Lung (tissue), 11 donors: ENCODE measurements at regions not wholly inside any gene's neighbourhood (a gene's known extent, or its start where the extent isn't known, plus 50 kb on each side); places are given as distances from the start of the nearest gene placed in this dataset.

ENCODE experiments used
- ATAC-seq: fragments of 200-7000 bp; cut with Tn5 transposase; one replicate; pipeline ENCODE4 v1.9.1; 2020; ENCODE audit warnings: moderate number of reproducible peaks; ENCODE audit not compliant: insufficient read depth, low FRiP score
- DNase-seq, 3 donors: peaks; one replicate each; pipeline ENCODE4 v3.0.0-alpha.2; 2013 to 2017
- H3K27ac ChIP-seq, 2 donors: one replicate each; pipeline ENCODE4 v1.5.1; 2013; ENCODE audit warnings: mild to moderate bottlenecking in 2 of 2, moderate library complexity in 2 of 2, control low read depth in 1 of 2, inconsistent platforms in 1 of 2, low read depth in 1 of 2, low read length in 1 of 2
- H3K27me3 ChIP-seq, 3 donors: one replicate each; pipeline ENCODE4 v1.5.1; 2013; ENCODE audit warnings: low read length in 2 of 3; ENCODE audit not compliant: control insufficient read depth in 3 of 3, insufficient read depth in 3 of 3
- H3K36me3 ChIP-seq, 4 donors: one replicate each; pipeline ENCODE4 v1.5.1; 2013; ENCODE audit warnings: low read length in 4 of 4, mild to moderate bottlenecking in 1 of 4, moderate library complexity in 1 of 4; ENCODE audit not compliant: control insufficient read depth in 4 of 4, insufficient read depth in 4 of 4
- H3K4me1 ChIP-seq, 5 donors: one replicate each; pipeline ENCODE4 v1.5.1; 2013; ENCODE audit warnings: low read length in 5 of 5, mild to moderate bottlenecking in 2 of 5, moderate library complexity in 1 of 5; ENCODE audit not compliant: control insufficient read depth in 5 of 5, insufficient read depth in 5 of 5
- H3K4me3 ChIP-seq: one replicate; pipeline ENCODE4 v1.5.1; 2013; ENCODE audit warnings: mild to moderate bottlenecking, control low read depth, moderate library complexity
- H3K9ac ChIP-seq, 2 donors: one replicate each; pipeline ENCODE4 v1.5.1; 2013; ENCODE audit warnings: low read length in 2 of 2, control low read depth in 1 of 2; ENCODE audit not compliant: insufficient read depth in 1 of 2
- H3K9me3 ChIP-seq, 4 donors: one replicate each; pipeline ENCODE4 v1.5.1; 2013; ENCODE audit warnings: low read length in 3 of 4, mild to moderate bottlenecking in 1 of 4, moderate library complexity in 1 of 4; ENCODE audit not compliant: control insufficient read depth in 4 of 4, insufficient read depth in 3 of 4
- CTCF ChIP-seq: IDR thresholded peaks from 2 replicates; pipeline ENCODE4 v1.5.1; 2012; ENCODE audit warnings: mild to moderate bottlenecking; ENCODE audit errors: control extremely low read depth, extremely low read depth
- whole genome bisulfite sequencing, 2 donors: extraction: QIAGEN DNeasy Blood & Tissue Kit; methylation state at CpG; one replicate each; pipeline ENCODE4 v1.1.7; 2013; 5-methylcytosine and 5-hydroxymethylcytosine counted together
- donor health status: control.
- donor health status: control.
- donor health status: Bipolar disorder and iron deficiency.
- donor health status: healthy.
- donor health status: DM: yes; HTN: yes; CAD: no.

- DNase-seq = no peak
- 82% methylated on average over 12 of the region's 12 CpGs for WGBS, 2 donors
Observed at GRCh38 chr5:133818869-133819600, 149.4 kb downstream of the C5orf15 start.

GRCh38 chr5:133818031-133818431 is 150.4 kb downstream of the C5orf15 start:
- Histone ChIP-seq H3K27me3 (no peaks in the 10 kb centered on the region), H3K4me1 (peaks cover 0 to 13% (median 4%) of the 10 kb centered on the region in 5 donors), H3K9ac (no peak overlapping the region), H3K9me3 (no peaks in the 10 kb centered on the region), H3K27ac (peak overlapping the region in 1 of 2 donors; percentile 69), H3K4me3 (no peak overlapping the region), H3K36me3 (no peaks in the 10 kb centered on the region)
- DNase-seq (no peak), ATAC-seq (peak; percentile 12)
- WGBS, 2 donors = 57 to 75% methylated on average over 5 of the region's 5 CpGs
- no peak for TF ChIP-seq CTCF

More at GRCh38 chr5:133818869-133819600, 149.4 kb downstream of the C5orf15 start:
- Histone ChIP-seq H3K27me3 (no peaks in the 10 kb centered on the region), H3K36me3 (no peaks in the 10 kb centered on the region), H3K27ac (no peak overlapping the region), H3K4me1 (peaks cover 0 to 13% (median 4%) of the 10 kb centered on the region in 5 donors), H3K9ac (no peak overlapping the region), H3K4me3 (no peak overlapping the region), H3K9me3 (no peaks in the 10 kb centered on the region)
- TF ChIP-seq CTCF = no peak
- ATAC-seq = no peak

- ATAC-seq = no peak
- H3K4me3 ChIP-seq = no peak overlapping the region
- H3K4me1 ChIP-seq = peaks cover 0 to 13% (median 4%) of the 10 kb centered on the region in 5 donors
- no peak overlapping the region for H3K27ac ChIP-seq
- WGBS, 2 donors = 68 to 74% methylated on average over 2 of the region's 2 CpGs
- TF ChIP-seq CTCF = no peak
- H3K9me3 ChIP-seq = no peaks in the 10 kb centered on the region
- no peak overlapping the region for H3K9ac ChIP-seq
- H3K36me3 ChIP-seq = no peaks in the 10 kb centered on the region
- DNase-seq = no peak
- H3K27me3 ChIP-seq = no peaks in the 10 kb centered on the region
Observed at GRCh38 chr5:133817456-133817855, 151.0 kb downstream of the C5orf15 start.
